Parathyroid adenoma (tissue), 2 donors: ENCODE measurements at regions not wholly inside any gene's neighbourhood (a gene's known extent, or its start where the extent isn't known, plus 50 kb on each side); places are given as distances from the start of the nearest gene placed in this dataset.

ENCODE experiments used
- H2AFZ ChIP-seq: fragments of 300-600 bp; sonication (generic); one replicate; pipeline ENCODE4 v1.7.0; 2017; ENCODE audit warnings: antibody characterized with exemption, mild to moderate bottlenecking
- H3K27ac ChIP-seq: fragments of 300-600 bp; sonication (generic); one replicate; pipeline ENCODE4 v1.7.0; 2017
- H3K27me3 ChIP-seq: fragments of 300-600 bp; sonication (generic); one replicate; pipeline ENCODE4 v1.7.0; 2017; ENCODE audit warnings: low read length; ENCODE audit not compliant: control insufficient read depth, insufficient read depth
- H3K36me3 ChIP-seq: fragments of 300-600 bp; sonication (generic); one replicate; pipeline ENCODE4 v1.7.0; 2017; ENCODE audit warnings: low read length; ENCODE audit not compliant: control insufficient read depth, insufficient read depth
- H3K4me1 ChIP-seq: fragments of 300-600 bp; sonication (generic); one replicate; pipeline ENCODE4 v1.7.0; 2017; ENCODE audit warnings: control low read depth
- H3K4me2 ChIP-seq: fragments of 300-600 bp; sonication (generic); one replicate; pipeline ENCODE4 v1.7.0; 2017; ENCODE audit warnings: low read length
- H3K4me3 ChIP-seq: fragments of 300-600 bp; sonication (generic); one replicate; pipeline ENCODE4 v1.7.0; 2017; ENCODE audit warnings: low read depth, low read length
- H3K79me2 ChIP-seq: fragments of 300-600 bp; sonication (generic); one replicate; pipeline ENCODE4 v1.7.0; 2017; ENCODE audit warnings: control low read depth
- H3K9ac ChIP-seq: fragments of 300-600 bp; sonication (generic); one replicate; pipeline ENCODE4 v1.7.0; 2017; ENCODE audit warnings: mild to moderate bottlenecking
- H3K9me3 ChIP-seq: fragments of 300-600 bp; sonication (generic); one replicate; pipeline ENCODE4 v1.7.0; 2017; ENCODE audit warnings: low read length; ENCODE audit not compliant: control insufficient read depth
- TF ChIP-seq, protein P1 (sequence below): fragments of 300-600 bp; sonication (generic); IDR thresholded peaks from one replicate; pipeline ENCODE4 v1.7.0; 2017; ENCODE audit warnings: antibody characterized with exemption, mild to moderate bottlenecking
- donor health status: primary hyperparathyroidism.

- Histone ChIP-seq H3K36me3 (no peaks in the 10 kb centered on the region), H3K4me3 (no peak overlapping the region), H3K4me1 (peaks cover 3% of the 10 kb centered on the region), H3K9me3 (no peaks in the 10 kb centered on the region), H3K9ac (no peak overlapping the region), H3K27me3 (no peaks in the 10 kb centered on the region), H3K4me2 (no peak overlapping the region), H3K79me2 (no peaks in the 10 kb centered on the region), H3K27ac (no peak overlapping the region), H2AFZ (no peak overlapping the region)
- TF ChIP-seq, protein P1, sequence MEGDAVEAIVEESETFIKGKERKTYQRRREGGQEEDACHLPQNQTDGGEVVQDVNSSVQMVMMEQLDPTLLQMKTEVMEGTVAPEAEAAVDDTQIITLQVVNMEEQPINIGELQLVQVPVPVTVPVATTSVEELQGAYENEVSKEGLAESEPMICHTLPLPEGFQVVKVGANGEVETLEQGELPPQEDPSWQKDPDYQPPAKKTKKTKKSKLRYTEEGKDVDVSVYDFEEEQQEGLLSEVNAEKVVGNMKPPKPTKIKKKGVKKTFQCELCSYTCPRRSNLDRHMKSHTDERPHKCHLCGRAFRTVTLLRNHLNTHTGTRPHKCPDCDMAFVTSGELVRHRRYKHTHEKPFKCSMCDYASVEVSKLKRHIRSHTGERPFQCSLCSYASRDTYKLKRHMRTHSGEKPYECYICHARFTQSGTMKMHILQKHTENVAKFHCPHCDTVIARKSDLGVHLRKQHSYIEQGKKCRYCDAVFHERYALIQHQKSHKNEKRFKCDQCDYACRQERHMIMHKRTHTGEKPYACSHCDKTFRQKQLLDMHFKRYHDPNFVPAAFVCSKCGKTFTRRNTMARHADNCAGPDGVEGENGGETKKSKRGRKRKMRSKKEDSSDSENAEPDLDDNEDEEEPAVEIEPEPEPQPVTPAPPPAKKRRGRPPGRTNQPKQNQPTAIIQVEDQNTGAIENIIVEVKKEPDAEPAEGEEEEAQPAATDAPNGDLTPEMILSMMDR: no peak
Measured at GRCh38 chr6:105593056-105593690, 190.3 kb upstream of the PREP start.

GRCh38 chr6:105592329-105592728, 189.4 kb upstream of the PREP start:
- TF ChIP-seq, protein P1: no peak
- no peak overlapping the region for H2AFZ ChIP-seq
- H3K4me2 ChIP-seq: no peak overlapping the region
- no peak overlapping the region for H3K9ac ChIP-seq
- H3K27me3 ChIP-seq: no peaks in the 10 kb centered on the region
- H3K9me3 ChIP-seq: no peaks in the 10 kb centered on the region
- H3K4me3 ChIP-seq: no peak overlapping the region
- peaks cover 3% of the 10 kb centered on the region for H3K4me1 ChIP-seq
- H3K79me2 ChIP-seq: no peaks in the 10 kb centered on the region
- H3K27ac ChIP-seq: no peak overlapping the region
- H3K36me3 ChIP-seq: no peaks in the 10 kb centered on the region

DNA sequence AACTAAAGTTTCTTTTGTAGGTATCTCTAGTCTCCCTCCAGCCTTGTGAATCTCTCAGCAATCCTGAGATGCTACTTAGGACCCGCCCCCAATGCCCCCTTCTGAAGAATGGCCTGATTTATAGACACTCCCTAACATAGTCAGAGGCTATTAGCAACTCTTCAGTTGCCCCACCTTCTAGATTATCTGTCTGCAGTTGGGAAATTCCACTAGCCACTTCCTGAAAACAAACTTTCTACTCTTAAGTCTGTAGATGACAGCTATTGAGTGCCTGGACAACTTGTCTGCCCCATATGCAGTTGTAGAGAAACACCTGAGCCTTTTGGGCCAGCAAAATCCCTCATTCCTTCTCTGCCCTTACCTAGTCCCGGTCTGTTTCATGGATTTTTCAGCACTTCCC, 188.2 kb upstream of the PREP start:
- no peak overlapping the region for H3K27ac ChIP-seq
- H3K79me2 ChIP-seq: no peaks in the 10 kb centered on the region
- no peaks in the 10 kb centered on the region for H3K9me3 ChIP-seq
- TF ChIP-seq, protein P1: no peak
- H3K9ac ChIP-seq: no peak overlapping the region
- no peaks in the 10 kb centered on the region for H3K27me3 ChIP-seq
- H3K4me1 ChIP-seq: peaks cover 3% of the 10 kb centered on the region
- H2AFZ ChIP-seq: no peak overlapping the region
- no peak overlapping the region for H3K4me3 ChIP-seq
- no peaks in the 10 kb centered on the region for H3K36me3 ChIP-seq
- no peak overlapping the region for H3K4me2 ChIP-seq

- no peak overlapping the region for H2AFZ ChIP-seq
- H3K27ac ChIP-seq: no peak overlapping the region
- H3K4me2 ChIP-seq: no peak overlapping the region
- no peaks in the 10 kb centered on the region for H3K9me3 ChIP-seq
- no peak overlapping the region for H3K4me3 ChIP-seq
- TF ChIP-seq, protein P1: no peak
- no peak overlapping the region for H3K9ac ChIP-seq
- no peaks in the 10 kb centered on the region for H3K4me1 ChIP-seq
- H3K36me3 ChIP-seq: no peaks in the 10 kb centered on the region
- no peaks in the 10 kb centered on the region for H3K27me3 ChIP-seq
- H3K79me2 ChIP-seq: no peaks in the 10 kb centered on the region
Measured at GRCh38 chr6:105588123-105588710, 185.3 kb upstream of the PREP start.
